ENCODE measurements at regions not wholly inside any gene's neighbourhood (a gene's known extent, or its start where the extent isn't known, plus 50 kb on each side); places are given as distances from the start of the nearest gene placed in this dataset.

DNA sequence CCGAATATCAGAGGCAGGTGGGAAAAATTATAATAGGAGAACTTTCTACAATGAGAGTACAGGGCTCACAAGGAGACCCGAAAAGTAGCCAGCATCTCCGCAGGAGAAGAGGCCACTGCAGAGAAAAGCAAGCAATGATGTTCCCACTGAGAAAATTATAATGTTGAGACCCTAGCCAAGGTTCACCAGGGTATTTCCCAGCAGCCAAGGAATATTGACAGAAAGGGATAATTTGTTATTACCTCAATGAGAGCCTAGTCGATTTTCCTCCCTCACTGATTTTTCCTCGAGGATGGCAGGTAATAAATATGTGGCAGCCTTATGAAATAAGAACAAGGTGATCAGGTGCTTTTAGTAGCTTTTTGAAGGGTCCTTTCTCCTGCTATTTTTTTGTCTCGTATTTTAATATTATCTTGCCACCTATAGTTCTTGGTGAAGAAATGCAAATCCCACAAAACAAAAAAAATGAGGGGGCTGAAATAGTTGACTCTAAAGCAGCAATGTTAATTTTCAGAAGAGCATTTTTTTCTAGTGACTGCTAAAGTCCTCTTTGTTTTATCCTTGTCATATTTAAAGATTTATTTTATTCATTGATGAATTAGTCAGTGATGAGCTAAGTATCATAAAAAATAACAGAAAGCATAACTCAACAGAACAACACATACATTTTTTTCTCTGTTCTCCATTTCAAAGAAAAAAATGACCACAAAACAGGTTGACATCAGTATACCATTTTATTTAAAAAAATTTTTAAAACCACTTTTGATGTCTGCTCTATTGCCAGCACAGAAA is 215.4 kb downstream of the KCNE4 start:
- TF ChIP-seq CTCF (IDR thresholded peaks at IDR 0.05; ENCODE audit: low read depth, low read length, missing input control) (no peak), SP1 (IDR thresholded peaks at IDR 0.05) (no peak), TAF1 (conservative IDR thresholded peaks at IDR 0.05) (no peak), RAD21 (IDR thresholded peaks at IDR 0.05) (no peak), REST (IDR thresholded peaks at IDR 0.05) (no peak), GABPA (IDR thresholded peaks at IDR 0.05 in 1 of 2, conservative IDR thresholded peaks at IDR 0.05 in 1 of 2) (no peak), HNF4G (IDR thresholded peaks at IDR 0.05) (no peak), NR2F2 (IDR thresholded peaks at IDR 0.05) (no peak), JUND (IDR thresholded peaks at IDR 0.05) (no peak), YY1 (IDR thresholded peaks at IDR 0.05) (no peak)
- TF ChIP-seq, protein P1, sequence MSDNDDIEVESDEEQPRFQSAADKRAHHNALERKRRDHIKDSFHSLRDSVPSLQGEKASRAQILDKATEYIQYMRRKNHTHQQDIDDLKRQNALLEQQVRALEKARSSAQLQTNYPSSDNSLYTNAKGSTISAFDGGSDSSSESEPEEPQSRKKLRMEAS (IDR thresholded peaks at IDR 0.05): no peak

Data from liver (tissue), 3 donors.